Activated CD4-positive, alpha-beta T cell treated with anti-CD3 and anti-CD28 coated beads, Interleukin-2, amount 10 ng/mL, durations not matched to agents 7 days and 5 days (primary cell): ENCODE measurements at regions not wholly inside any gene's neighbourhood (a gene's known extent, or its start where the extent isn't known, plus 50 kb on each side); places are given as distances from the start of the nearest gene placed in this dataset.

Experiments used
- CTCF ChIA-PET: fragments of 350-600 bp; sonication (Branson Sonifier 250); formaldehyde crosslinking; loops from one replicate; lab custom pipeline; 2021; ENCODE audit warnings: antibody characterized with exemption; lab: Charles Lee
- POLR2A ChIA-PET: fragments of 350-600 bp; sonication (Branson Sonifier 250); formaldehyde crosslinking; loops from one replicate; lab custom pipeline; 2021; ENCODE audit warnings: antibody characterized with exemption; lab: Charles Lee
- DNase-seq: peaks from one replicate; pipeline ENCODE4 v3.0.0-alpha.2; 2020
- H3K27ac Mint-ChIP-seq: one replicate; pipeline ENCODE4 v1.8.0; 2021; ENCODE audit warnings: mild to moderate bottlenecking, moderate library complexity, mixed read lengths
- H3K27me3 Mint-ChIP-seq: one replicate; pipeline ENCODE4 v1.8.0; 2021; ENCODE audit warnings: mixed read lengths
- H3K36me3 Mint-ChIP-seq: one replicate; pipeline ENCODE4 v1.8.0; 2021; ENCODE audit warnings: low read depth, mixed read lengths
- H3K4me1 Mint-ChIP-seq: one replicate; pipeline ENCODE4 v1.8.0; 2021; ENCODE audit warnings: mixed read lengths
- H3K4me3 Mint-ChIP-seq: one replicate; pipeline ENCODE4 v1.8.0; 2021; ENCODE audit warnings: mild to moderate bottlenecking, moderate library complexity, mixed read lengths
- H3K9me3 Mint-ChIP-seq: one replicate; pipeline ENCODE4 v1.8.0; 2021; ENCODE audit warnings: mixed read lengths

- Mint-ChIP-seq H3K36me3 (no peaks in the 10 kb centered on the region), H3K4me1 (no peaks in the 10 kb centered on the region), H3K9me3 (no peaks in the 10 kb centered on the region), H3K4me3 (no peak overlapping the region), H3K27ac (no peak overlapping the region), H3K27me3 (peaks cover 3% of the 10 kb centered on the region)
- POLR2A ChIA-PET: no interaction called here
- CTCF ChIA-PET: interaction anchor here (0.6 kb wide), 1 partner anchor 367 kb away, joined by 3 read pairs; no protein-coding TSS in a partner anchor
- no peak for DNase-seq
Observed at GRCh38 chr2:67246791-67247190, 150.3 kb upstream of the ETAA1 start.

GRCh38 chr2:67251741-67252140 lies 145.4 kb upstream of the ETAA1 start:
- Mint-ChIP-seq H3K9me3 (no peaks in the 10 kb centered on the region), H3K36me3 (no peaks in the 10 kb centered on the region), H3K4me3 (no peak overlapping the region), H3K4me1 (no peaks in the 10 kb centered on the region), H3K27ac (no peak overlapping the region), H3K27me3 (peaks cover 3% of the 10 kb centered on the region)
- ChIA-PET CTCF (no interaction called here), POLR2A (no interaction called here)
- no peak for DNase-seq

- CTCF ChIA-PET: interaction anchor here (0.9 kb wide), 1 partner anchor 9 kb away, joined by 3 read pairs; no protein-coding TSS in a partner anchor
- no peak for DNase-seq
- Mint-ChIP-seq H3K9me3 (no peaks in the 10 kb centered on the region), H3K36me3 (no peaks in the 10 kb centered on the region), H3K4me3 (no peak overlapping the region), H3K4me1 (no peaks in the 10 kb centered on the region), H3K27me3 (no peaks in the 10 kb centered on the region), H3K27ac (no peak overlapping the region)
- POLR2A ChIA-PET: no interaction called here
Observed at GRCh38 chr2:67255933-67256615, 141.1 kb upstream of the ETAA1 start.

- H3K27ac Mint-ChIP-seq: no peak overlapping the region
- no peak for DNase-seq
- no peaks in the 10 kb centered on the region for H3K4me1 Mint-ChIP-seq
- H3K36me3 Mint-ChIP-seq: no peaks in the 10 kb centered on the region
- POLR2A ChIA-PET: no interaction called here
- CTCF ChIA-PET: interaction anchor here (0.9 kb wide), 1 partner anchor 8 kb away, joined by 3 read pairs; no protein-coding TSS in a partner anchor
- no peak overlapping the region for H3K4me3 Mint-ChIP-seq
- H3K27me3 Mint-ChIP-seq: no peaks in the 10 kb centered on the region
- no peaks in the 10 kb centered on the region for H3K9me3 Mint-ChIP-seq
Observed at GRCh38 chr2:67256892-67257291, 140.2 kb upstream of the ETAA1 start.

- CTCF ChIA-PET: no interaction called here
Observed at GRCh38 chr2:67258122-67258521, 139.0 kb upstream of the ETAA1 start.

GRCh38 chr2:67258831-67259230 lies 138.3 kb upstream of the ETAA1 start:
- ChIA-PET CTCF (no interaction called here), POLR2A (no interaction called here)
- Mint-ChIP-seq H3K4me1 (no peaks in the 10 kb centered on the region), H3K4me3 (no peak overlapping the region), H3K27ac (no peak overlapping the region), H3K36me3 (no peaks in the 10 kb centered on the region), H3K27me3 (no peaks in the 10 kb centered on the region), H3K9me3 (no peaks in the 10 kb centered on the region)
- DNase-seq: no peak

More at GRCh38 chr2:67258122-67258521, 139.0 kb upstream of the ETAA1 start:
- Mint-ChIP-seq H3K9me3 (no peaks in the 10 kb centered on the region), H3K4me3 (no peak overlapping the region), H3K27me3 (no peaks in the 10 kb centered on the region), H3K27ac (no peak overlapping the region), H3K36me3 (no peaks in the 10 kb centered on the region), H3K4me1 (no peaks in the 10 kb centered on the region)
- POLR2A ChIA-PET: interaction anchor here (0.6 kb wide), 1 partner anchor 141 kb away, joined by 3 read pairs; no protein-coding TSS in a partner anchor
- DNase-seq: no peak

GRCh38 chr2:67259556-67260342 lies 137.4 kb upstream of the ETAA1 start:
- Mint-ChIP-seq H3K9me3 (no peaks in the 10 kb centered on the region), H3K27ac (no peak overlapping the region), H3K27me3 (no peaks in the 10 kb centered on the region), H3K4me3 (no peak overlapping the region), H3K4me1 (no peaks in the 10 kb centered on the region), H3K36me3 (no peaks in the 10 kb centered on the region)
- ChIA-PET CTCF (no interaction called here), POLR2A (no interaction called here)
- DNase-seq: no peak

GRCh38 chr2:67260343-67261277 lies 136.5 kb upstream of the ETAA1 start:
- no peak overlapping the region for H3K4me3 Mint-ChIP-seq
- no peak for DNase-seq
- CTCF ChIA-PET: no interaction called here
- no peaks in the 10 kb centered on the region for H3K9me3 Mint-ChIP-seq
- H3K27me3 Mint-ChIP-seq: no peaks in the 10 kb centered on the region
- H3K4me1 Mint-ChIP-seq: no peaks in the 10 kb centered on the region
- H3K36me3 Mint-ChIP-seq: no peaks in the 10 kb centered on the region
- no peak overlapping the region for H3K27ac Mint-ChIP-seq
- POLR2A ChIA-PET: no interaction called here

GRCh38 chr2:67267241-67267640 lies 129.9 kb upstream of the ETAA1 start:
- ChIA-PET CTCF (no interaction called here), POLR2A (no interaction called here)
- H3K36me3 Mint-ChIP-seq: no peaks in the 10 kb centered on the region
- no peaks in the 10 kb centered on the region for H3K4me1 Mint-ChIP-seq
- H3K27me3 Mint-ChIP-seq: no peaks in the 10 kb centered on the region
- H3K27ac Mint-ChIP-seq: no peak overlapping the region
- H3K9me3 Mint-ChIP-seq: no peaks in the 10 kb centered on the region
- no peak overlapping the region for H3K4me3 Mint-ChIP-seq
- DNase-seq: no peak

GRCh38 chr2:67268797-67269196 lies 128.3 kb upstream of the ETAA1 start:
- no peaks in the 10 kb centered on the region for H3K4me1 Mint-ChIP-seq
- H3K36me3 Mint-ChIP-seq: no peaks in the 10 kb centered on the region
- H3K4me3 Mint-ChIP-seq: no peak overlapping the region
- no peaks in the 10 kb centered on the region for H3K27me3 Mint-ChIP-seq
- ChIA-PET POLR2A (no interaction called here), CTCF (no interaction called here)
- H3K27ac Mint-ChIP-seq: no peak overlapping the region
- no peaks in the 10 kb centered on the region for H3K9me3 Mint-ChIP-seq
- no peak for DNase-seq

- Mint-ChIP-seq H3K9me3 (no peaks in the 10 kb centered on the region), H3K27ac (no peak overlapping the region), H3K4me3 (no peak overlapping the region), H3K36me3 (no peaks in the 10 kb centered on the region), H3K27me3 (no peaks in the 10 kb centered on the region), H3K4me1 (no peaks in the 10 kb centered on the region)
- ChIA-PET CTCF (no interaction called here), POLR2A (no interaction called here)
- no peak for DNase-seq
Observed at GRCh38 chr2:67272195-67272594, 124.9 kb upstream of the ETAA1 start.

GRCh38 chr2:67277450-67277849 lies 119.7 kb upstream of the ETAA1 start:
- CTCF ChIA-PET: no interaction called here
- Mint-ChIP-seq H3K27ac (no peak overlapping the region), H3K9me3 (no peaks in the 10 kb centered on the region), H3K4me3 (no peak overlapping the region), H3K4me1 (no peaks in the 10 kb centered on the region), H3K27me3 (no peaks in the 10 kb centered on the region), H3K36me3 (no peaks in the 10 kb centered on the region)
- no peak for DNase-seq
- POLR2A ChIA-PET: no interaction called here

GRCh38 chr2:67281101-67281500 lies 116.0 kb upstream of the ETAA1 start:
- Mint-ChIP-seq H3K4me1 (no peaks in the 10 kb centered on the region), H3K9me3 (no peaks in the 10 kb centered on the region), H3K4me3 (no peak overlapping the region), H3K27me3 (no peaks in the 10 kb centered on the region), H3K27ac (no peak overlapping the region), H3K36me3 (no peaks in the 10 kb centered on the region)
- DNase-seq: no peak
- ChIA-PET CTCF (no interaction called here), POLR2A (no interaction called here)
